Cardiac septum (tissue), 1 donor: ENCODE measurements at regions not wholly inside any gene's neighbourhood (a gene's known extent, or its start where the extent isn't known, plus 50 kb on each side); places are given as distances from the start of the nearest gene placed in this dataset.
A peak's percentile ranks its signal among the peaks of the same experiment; 100 is the strongest.

ENCODE experiments used
- DNase-seq: peaks from one replicate; pipeline ENCODE4 v3.0.0-alpha.2; 2020; ENCODE audit warnings: low spot score
- intact Hi-C: fragments of 100-400 bp; cut with DNase I; formaldehyde crosslinking; loops from one replicate; pipeline ENCODE4 v1.14.0; 2022
- donor health status: DM: no; HTN: no; CAD: no.

DNA sequence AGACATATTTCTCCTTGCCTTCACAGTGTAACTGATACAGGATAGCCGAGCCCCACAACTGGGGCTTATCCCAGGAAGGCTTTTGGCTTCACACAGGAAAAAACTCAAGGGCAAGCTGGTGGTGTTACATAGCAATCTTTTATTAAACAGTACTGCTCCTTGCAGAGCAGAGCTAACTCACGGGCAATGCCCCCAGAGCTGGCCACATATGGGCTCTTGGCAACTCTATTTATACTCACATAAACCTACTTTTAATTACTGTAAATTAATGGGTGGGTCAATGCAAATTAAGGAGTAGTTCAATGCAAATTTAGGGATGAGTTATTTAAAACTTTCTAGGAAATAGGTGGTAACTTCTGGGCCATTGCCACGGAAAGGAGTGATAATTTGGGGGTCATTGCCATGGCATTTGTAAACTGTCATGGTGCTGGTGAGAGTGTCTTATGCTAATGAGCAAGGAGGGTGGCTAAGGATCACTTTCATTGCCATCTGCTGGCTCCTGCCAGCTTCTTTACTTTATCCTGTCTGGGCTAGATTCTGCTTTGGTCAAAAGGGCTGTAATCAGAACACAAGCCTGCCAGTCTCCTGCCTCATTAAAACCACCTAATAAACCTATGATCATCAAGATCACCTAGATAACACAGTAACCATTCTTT lies 288.8 kb downstream of the CENPC start:
- intact Hi-C loops = no loop called here
- DNase-seq = no peak

DNA sequence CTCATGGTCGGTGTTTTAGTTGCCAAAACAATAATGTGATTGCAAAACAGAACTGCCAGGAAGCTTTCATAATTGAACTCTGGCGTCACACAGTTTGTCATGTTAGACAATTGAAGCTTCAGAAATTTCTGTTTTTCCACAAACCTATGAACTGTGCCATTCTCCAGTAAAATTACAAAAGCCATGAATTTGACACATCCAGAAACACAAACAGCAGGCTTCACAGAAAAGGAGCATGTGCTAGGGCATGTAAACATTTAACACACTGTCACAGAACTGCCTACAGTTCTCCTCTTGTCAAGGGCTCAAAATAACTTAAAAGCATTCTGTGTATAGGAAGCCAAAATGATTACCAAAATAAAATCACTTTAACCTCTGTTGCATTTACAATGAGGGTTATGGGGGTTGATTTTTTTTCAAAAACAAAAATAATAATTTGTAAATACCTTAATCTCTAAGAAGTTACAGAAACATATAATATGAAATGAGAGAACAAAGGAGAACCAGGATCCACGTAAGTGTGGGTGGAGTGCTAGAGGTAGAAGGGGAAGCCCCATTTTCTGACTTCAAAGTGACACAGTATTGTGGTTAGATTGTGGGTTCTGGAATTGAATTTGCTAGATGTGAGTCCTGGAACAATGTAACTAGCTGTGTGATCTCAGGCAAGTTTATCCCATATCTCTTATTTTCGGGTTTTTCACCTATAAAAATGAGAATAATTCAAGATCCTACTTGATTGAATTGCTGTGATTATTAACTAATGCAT lies 295.0 kb downstream of the CENPC start:
- intact Hi-C loops = no loop called here
- no peak for DNase-seq

DNA sequence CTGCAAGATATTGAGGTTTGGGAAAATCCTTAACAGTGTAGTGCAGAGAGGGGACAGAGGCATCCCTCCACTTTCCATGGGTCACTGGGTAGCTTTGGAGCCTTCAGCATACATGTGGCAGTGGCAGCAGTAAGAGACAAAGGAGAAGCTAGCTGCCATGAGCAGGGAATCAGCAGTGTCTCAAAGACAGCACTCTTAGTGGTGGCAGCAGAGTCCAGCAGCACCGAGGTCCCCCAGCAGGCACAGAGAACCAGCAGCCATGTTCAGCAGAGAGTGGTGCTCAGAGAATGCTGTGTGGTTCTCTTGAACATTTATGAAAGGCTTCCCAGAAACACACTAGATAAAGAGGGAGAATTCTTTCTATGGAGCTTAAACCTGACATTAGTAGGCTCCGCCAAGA lies 308.5 kb downstream of the CENPC start:
- intact Hi-C loops = no loop called here
- no peak for DNase-seq

DNA sequence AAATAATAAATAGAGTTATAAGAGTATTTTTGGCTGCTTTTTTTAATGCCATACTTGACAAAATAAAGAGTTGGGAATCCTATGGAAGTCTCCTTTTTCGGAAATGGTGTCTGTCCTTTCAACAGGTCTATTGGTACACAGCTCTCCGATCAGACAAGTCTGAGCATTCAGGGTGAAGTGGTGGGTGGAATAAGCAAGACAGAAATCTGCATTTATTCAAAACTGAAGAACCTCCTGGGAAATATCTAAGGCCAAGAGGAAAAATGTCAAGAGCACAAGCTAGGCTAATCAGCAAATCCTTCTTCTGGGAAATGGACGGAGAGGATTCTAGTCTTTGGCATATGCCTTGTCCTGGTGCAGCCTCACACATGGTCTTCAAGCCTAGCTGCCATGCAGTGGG lies 309.0 kb downstream of the CENPC start:
- intact Hi-C loops = no loop called here
- no peak for DNase-seq

DNA sequence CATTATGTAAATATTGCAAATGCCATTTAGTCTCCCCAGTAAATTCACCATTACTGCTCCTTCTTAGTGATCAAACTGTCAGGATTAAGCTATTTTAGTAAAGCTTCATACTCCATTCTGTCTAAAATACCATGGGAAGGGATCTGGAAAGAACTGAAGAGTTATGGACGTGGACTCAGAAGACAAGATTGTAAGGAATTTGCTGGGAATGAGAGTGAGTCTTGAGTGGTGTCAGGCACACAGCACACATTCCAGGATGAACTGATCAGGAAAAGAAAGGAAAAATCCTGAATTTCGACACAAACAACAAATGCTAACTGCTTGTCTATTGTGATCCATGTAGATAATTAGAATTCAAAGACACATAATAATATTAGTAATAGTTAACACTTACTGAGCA lies 311.0 kb downstream of the CENPC start:
- DNase-seq = no peak
- intact Hi-C loops = no loop called here

DNA sequence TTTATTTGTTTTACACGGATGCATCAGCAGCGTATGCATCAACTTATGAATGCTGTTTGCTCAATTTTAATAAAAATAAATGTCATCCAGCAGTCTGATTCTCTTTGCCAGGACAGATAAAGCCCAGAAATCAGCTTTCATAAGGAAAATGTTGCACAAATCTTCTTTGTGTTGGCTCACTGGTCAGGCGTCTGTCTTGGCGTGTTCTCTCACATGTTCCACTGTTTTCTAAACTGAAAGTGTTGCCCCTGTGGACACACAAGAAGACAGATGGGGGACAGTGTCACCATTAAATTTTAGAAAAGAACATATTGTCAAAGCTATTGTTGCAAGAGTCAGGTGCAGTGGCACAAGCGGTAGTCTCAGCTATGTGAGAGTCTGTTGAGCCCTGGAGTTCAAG lies 316.2 kb downstream of the CENPC start:
- DNase-seq = no peak
- intact Hi-C loops = no loop called here

DNA sequence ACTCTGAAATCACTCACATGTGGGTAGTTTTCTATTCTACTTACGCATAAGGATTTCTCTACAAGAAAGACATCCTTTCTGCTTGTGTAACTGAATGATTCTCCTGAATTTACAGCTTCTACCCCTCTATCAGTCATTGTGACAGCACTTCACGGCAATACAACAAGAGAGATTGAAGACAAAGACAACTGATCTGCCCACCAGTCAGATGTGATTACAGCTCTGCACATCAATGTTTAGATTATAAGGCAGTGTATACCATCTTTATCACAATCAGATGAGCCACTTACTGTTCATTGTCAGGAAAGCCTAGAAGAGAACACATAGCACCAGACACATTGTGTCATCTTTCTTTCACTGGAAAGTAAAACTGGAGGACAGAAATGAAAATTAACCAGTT lies 324.4 kb downstream of the CENPC start:
- DNase-seq = no peak
- intact Hi-C loops = no loop called here

DNA sequence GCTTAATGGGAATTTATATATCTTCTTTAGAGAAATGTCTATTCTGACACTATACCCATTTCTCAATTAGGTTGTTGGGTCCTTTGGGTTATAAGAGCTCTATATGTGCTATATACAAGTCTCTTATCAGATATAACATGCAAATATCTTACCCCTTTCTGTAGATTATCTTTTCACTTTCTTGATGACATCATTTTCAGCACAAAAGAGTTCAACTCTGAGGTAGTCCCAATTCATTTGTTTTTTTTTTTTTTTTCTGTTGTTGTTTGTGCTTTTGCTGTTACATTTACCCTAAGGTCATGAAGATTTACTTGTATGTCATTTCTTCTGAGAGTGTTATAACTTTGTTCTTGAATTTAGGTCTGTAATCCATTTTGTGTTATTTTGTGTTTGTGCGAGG lies 326.4 kb downstream of the CENPC start:
- intact Hi-C loops = no loop called here
- DNase-seq = no peak

DNA sequence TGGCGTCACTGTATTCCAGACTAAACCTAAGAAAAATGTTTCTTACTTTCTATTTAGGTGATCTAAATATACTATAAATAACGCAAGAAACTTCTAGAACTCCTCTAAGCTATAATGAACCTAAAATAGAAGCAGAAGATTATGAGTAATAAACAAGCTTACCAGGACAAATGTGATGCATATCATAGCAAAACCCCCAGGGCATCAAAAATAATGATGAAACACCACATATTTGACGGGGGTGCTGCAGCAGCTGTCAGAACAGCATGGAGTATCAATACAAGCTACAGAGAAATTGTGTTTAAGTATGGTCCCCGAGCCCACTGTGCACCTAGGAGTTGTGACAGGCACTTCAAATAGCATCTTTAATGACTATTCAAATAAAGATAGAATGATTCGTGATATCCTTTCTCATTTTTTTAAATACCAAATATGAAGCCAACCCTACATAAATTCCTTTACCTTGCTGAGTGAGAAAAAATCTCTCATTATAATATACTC lies 337.3 kb downstream of the CENPC start:
- intact Hi-C loops = no loop called here
- DNase-seq = no peak

DNA sequence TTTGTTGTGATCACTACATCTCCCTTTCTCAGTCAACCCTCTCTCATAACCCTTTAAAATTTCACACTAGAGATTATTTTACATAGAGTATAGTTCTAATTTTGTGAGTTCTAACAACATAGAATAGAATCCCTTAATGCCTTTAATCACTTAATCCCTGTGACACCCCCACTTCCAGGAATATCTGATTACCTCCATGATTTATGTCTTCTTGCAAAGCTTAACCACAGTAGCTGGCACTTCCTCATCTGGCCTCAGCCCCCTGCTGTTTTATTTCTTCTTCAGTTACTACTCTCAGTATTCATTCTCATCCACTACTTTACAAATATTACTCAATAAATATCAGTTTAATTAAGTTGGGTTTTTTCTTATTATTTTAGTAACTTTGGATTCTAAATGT lies 340.9 kb downstream of the CENPC start:
- intact Hi-C loops = no loop called here

DNA sequence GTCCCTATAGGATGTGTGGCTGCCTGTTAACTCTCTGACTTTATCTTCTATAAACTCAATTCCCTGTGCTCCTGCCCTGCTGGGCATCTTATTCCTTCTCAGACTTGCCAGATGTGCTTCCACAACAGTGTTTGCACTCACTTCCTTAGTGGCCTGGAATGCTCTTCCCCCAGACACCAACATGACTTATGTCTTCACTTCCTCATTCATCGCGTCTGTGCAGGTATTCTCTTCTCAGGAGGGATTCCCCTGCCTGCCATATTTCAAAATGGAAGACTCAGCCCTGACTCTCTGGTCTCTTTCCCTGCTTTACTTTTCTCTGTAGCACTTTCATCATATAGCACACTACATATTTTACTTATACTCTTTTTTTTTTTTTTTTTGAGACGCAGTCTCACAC lies 344.0 kb downstream of the CENPC start:
- no peak for DNase-seq
- intact Hi-C loops = no loop called here

More for the DNA sequence above, 340.9 kb downstream of the CENPC start:
- no peak for DNase-seq

DNA sequence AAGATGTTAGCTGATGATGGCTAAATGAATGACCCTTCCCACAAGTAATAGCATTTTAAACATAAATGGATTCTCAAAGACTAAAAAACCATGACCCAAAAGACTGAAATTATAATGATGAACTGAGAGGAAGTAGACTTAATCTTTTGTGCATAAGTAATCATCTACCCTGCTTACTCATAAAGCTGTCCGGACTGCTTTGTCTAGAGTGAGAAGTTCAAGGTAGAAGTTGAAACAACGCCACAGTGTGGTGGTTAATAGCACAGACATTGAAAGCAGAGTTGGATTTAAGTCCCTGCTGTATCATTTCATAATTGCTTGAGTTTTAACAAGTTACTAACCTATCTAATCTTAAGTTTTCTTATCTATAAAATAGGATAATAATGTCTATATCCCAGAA lies 346.6 kb downstream of the CENPC start:
- intact Hi-C loops = no loop called here
- no peak for DNase-seq

DNA sequence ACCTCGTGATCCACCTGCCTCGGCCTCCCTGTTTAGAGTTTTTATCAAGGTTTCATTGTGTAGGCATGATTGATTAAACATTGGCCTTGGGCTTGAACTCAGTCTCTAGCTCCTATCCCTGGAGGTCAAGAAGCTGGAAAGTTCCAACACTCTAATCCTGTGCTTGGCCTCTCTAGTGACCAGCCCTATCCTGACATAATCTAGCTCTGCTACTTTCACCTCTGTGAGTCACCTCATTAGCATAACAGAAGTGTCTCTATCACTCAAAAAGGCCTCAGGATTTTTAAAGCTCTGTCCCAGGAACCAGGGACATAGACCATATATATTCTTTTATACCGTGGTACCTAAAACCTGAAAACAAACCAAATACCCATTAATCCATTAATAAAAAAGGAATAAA lies 377.5 kb downstream of the CENPC start:
- intact Hi-C loops = no loop called here
- DNase-seq = no peak

DNA sequence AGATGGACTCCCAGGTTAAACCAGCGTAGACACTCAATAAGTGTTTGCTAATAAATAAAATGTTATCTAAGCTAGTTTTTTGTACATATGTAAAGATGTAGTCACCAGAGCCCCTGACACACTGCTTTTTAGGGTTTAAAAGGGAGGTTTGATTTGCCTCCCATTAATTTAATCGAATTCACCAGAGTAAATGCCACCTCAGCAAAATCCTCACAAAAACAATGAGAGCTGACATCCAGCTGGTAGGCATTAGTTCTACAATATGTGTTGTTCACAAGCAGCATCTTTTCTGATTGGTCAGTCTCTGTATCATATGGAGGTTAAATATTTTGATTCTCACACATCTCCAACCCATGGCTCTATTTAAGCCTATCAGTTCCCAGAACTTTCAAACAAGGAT lies 382.6 kb downstream of the CENPC start:
- intact Hi-C loops = no loop called here
- DNase-seq = no peak

DNA sequence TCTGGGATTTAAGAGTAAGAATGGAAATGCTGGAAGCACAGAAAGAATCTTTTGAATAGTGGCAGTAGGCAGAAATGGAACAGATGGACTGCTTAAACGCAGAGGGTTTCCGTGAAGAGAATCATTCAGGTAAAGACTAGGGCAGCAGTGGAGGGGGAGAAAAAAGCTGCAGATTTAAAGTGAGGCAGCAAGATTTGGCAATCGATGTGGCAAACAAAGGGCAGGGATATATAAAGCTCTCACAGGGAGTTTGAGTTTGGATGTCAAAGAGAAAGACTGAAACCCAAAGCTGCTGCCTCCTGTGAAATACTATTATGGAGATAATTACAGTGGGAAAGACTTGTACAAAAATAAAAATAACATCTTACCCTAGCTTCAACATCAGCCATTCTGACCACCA lies 384.0 kb downstream of the CENPC start:
- intact Hi-C loops = no loop called here
- no peak for DNase-seq

DNA sequence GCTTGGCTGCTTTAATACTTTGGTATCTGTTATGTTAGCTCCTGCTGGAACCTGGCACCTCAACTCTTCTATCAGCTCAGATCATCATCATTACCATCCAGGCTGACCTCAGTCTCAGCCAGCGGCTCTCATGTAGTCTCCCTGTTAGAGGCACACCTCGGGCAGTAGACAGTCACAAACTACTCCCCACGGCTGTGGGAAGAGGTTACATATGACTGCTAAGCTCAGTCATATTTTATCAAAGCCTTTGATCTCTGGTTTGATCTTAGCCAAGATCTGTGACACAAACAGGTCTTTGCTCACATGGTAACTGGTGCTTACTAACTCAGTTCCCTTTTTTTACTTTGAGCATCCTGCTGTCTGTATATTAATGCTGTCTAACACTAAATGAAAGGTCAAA lies 384.9 kb downstream of the CENPC start:
- intact Hi-C loops = no loop called here
- DNase-seq = no peak

DNA sequence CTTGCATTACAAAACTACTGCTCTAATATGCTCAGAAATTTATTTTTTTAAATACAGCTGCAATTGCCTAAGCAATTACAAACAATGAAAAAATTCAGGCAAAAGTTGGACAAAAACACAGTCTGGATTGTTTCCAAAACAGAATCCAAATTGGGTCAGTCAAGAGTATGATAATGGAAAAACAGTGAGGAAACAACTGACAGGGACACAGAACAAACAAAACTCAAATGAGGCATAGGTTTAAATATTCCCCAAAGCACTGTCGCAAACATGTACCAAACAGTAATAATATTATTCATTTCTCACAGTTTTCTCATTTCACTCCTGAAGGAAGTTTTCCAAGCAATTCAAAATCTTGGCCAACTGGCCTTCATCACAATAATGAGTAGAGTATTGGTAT lies 386.6 kb downstream of the CENPC start:
- no peak for DNase-seq
- intact Hi-C loops = no loop called here

DNA sequence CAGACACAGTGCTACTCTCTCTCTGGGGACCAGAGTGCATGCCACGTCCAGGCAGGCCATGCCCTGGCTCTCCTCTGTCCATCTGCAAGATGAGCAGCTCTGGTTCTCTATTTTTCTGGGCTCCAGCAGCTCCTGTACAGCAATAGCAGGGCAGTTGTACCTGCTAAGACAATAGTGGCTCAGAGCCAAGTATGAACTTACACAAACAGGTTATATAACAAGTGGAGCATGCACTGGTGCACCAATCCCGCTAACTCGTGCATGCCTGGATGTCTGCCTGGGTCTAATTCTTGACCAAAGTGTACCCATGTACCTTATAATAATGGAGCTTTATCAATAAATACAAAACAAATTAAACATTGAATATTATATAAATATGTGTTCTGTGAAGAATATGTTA lies 392.3 kb downstream of the CENPC start:
- intact Hi-C loops = no loop called here
- no peak for DNase-seq

DNA sequence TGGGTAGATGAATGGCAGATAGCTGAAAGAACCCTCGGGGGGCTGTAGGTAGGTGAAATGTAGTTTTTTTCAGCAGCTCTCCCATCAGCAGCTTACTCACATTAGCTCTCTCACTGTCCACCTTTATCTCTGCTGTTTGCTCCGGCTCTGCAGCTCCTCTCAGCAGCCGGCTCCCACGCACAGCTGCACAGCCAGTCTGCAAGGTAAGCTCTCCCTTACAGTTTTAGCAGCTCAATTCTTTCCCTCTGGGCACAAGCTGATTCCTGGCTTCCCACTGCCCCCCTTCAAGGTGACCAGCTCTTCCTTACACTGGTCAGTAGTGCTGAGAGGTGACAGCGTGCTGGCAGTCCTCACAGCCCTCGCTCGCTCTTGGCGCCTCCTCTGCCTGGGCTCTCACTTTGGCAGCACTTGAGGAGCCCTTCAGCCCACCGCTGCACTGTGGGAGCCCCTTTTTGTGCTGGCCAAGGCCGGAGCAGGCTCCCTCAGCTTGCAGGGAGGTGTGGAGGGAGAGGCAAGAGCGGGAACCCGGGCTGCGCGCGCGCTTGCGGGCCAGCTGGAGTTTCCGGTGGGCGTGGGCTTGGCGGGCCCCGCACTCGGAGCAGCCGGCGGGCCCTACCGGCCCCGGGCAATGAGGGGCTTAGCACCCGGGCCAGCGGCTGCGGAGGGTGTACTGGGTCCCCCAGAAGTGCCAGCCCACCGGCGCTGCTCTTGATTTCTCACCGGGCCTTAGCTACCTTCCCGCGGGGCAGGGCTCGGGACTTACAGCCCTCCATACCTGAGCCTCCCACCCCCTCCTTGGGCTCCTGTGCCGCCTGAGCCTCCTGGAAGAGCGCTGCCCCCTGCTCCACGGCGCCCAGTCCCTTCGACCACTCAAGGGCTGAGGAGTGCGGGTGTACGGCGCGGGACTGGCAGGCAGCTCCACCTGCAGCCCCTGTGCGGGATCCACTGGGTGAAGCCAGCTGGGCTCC lies 393.6 kb downstream of the CENPC start:
- peak; percentile 68 for DNase-seq

DNA sequence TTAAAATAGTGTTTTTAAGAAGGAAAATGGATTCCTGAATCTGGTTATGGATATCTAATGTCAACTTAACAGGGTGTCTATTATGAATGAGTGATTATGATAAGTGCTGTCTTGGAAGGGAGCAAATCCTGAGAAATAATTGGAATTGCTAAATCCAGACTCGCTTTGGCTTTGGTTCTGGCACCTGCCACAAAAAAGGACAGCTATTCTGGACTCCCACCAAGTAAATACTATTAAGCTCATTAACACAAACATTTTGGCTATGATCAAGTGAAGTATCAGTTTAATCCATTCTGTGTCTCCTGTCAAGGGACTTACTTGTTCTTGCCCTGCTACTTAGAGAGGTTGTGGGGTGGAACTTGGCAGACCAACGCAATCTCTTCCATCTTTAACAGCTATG lies 403.7 kb downstream of the CENPC start:
- DNase-seq = no peak
- intact Hi-C loops = no loop called here

More for the DNA sequence above, 393.6 kb downstream of the CENPC start:
- intact Hi-C loops = no loop called here
